Brain pericyte (primary cell): ENCODE measurements at regions not wholly inside any gene's neighbourhood (a gene's known extent, or its start where the extent isn't known, plus 50 kb on each side); places are given as distances from the start of the nearest gene placed in this dataset.

ENCODE experiments used
- DNase-seq: peaks from one replicate; pipeline ENCODE4 v3.0.0-alpha.2; 2012; ENCODE audit warnings: low read depth, low spot score

- DNase-seq, result no peak
These were observed 66.4 kb upstream of the MMADHC start for GRCh38 chr2:149653831-149654445.

DNA sequence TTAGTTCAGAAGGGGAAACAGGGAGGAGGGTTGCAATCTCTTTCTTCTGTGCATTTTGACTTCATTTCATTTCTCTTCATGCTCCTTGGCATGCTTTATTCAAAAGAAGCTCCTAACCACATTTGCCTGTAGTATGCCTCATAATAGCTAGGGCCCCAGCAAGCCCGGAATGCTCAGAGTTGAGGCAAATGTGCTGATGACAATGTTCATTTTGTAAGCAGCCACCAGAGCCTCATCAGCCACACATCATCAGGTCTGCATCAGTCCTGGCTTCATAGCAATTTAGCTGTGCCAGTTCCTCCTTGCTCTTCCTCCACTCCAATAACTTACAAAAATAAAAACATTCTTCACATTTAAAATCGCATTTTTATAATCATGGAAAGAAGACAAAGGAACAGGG lies 65.4 kb upstream of the MMADHC start:
- no peak for DNase-seq

DNA sequence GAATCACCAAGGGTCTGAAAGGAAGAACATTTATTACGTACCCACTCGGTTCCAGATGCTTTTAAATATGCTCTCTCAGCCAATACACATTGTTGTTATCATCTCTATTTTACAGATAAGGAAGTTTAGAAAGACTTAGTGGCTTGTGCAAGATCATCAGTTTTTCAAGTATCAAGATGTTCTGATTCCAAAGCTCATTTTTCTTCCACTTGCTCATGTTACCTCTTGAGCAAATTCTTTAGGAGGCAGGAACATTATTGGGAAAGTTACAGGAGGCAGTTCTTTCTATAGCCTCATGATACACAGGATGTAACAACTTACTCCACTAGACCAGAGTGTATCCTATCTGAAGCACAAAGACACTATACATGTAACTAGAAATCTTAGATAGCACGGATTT lies 65.0 kb upstream of the MMADHC start:
- DNase-seq, result no peak

GRCh38 chr2:149651229-149651628 lies 63.7 kb upstream of the MMADHC start:
- DNase-seq, result no peak

DNA sequence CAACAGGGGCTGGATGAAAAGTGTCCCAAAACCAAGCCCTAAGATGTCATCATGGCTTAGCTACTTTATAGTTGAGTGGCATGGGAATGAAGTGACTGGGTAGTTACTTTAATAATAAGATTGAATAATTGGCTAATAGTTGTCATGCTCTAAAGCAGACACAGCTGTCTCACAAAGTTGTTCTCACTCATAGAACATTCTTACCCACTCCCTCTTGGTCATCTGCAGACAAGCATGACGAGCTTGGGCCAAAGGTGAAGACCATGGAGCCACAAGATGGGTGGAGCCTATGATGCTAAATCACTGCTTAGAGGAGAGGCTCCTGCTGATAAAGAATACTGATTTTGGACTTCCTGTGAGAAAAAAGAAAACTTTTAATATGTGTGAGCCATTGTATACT lies 62.4 kb upstream of the MMADHC start:
- no peak for DNase-seq

DNA sequence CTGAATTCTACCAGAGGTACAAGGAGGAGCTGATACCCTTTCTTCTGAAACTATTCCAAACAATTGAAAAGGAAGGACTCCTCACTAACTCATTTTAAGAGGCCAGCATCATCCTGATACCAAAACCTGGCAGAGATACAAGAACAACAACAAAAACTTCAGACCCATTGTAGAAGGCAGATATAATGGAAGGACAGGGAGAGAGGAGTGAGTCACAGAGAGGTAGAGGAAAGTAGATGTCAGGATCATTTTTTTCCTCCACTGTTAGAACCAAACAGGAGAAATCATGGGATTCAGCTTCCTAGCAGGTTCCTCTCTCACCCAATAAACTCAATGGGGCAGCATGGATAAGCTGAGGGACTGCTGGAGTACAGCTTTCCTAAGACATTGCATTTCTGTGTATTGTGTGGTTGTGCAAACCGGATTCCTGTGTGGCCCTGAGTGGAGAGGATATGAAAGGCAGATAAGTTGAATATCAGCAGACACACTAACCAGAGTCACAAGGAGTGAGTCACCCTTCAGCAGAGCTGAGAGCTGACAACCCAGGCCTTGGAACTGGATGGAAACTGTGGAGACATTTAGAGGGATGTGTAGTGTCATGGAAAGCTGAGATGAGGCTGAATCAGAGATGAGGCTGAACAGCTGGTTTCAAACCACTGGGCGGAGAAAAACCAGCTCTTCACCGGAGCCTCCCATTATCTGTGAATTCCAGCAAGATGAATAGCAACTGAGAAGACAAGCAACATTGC lies 60.9 kb upstream of the MMADHC start:
- DNase-seq, result peak; percentile 42

DNA sequence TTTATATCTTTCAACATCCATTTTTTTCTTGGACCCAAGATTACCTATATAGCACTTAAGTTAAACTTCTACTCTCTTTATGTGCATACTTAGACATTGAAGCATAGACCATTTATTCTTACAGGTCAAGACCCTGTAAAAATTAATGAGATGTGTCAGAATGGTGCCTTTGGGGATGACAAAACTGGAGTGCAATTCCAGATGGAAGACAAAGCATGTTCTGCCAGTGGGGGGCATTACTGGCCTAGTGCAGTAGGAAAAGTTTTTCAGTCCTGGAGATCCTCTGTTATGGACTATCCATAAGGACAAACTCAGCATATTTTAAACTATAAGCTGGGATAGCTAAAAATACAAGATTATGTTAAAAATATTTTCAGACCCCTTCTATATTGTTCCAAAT lies 57.8 kb upstream of the MMADHC start:
- no peak for DNase-seq
